GM21825 (cell line): ENCODE measurements at regions not wholly inside any gene's neighbourhood (a gene's known extent, or its start where the extent isn't known, plus 50 kb on each side); places are given as distances from the start of the nearest gene placed in this dataset.
"Not testable (repeated sequence)": the region's sequence is repeated elsewhere in the genome, so short reads cannot be mapped to it uniquely, and the experiment has no call there.

Source experiments
- ATAC-seq: cut with Tn5 transposase; IDR thresholded peaks from one replicate; pipeline ENCODE4 v1.9.1; 2021; ENCODE audit warnings: mild to moderate bottlenecking, moderate library complexity; ENCODE audit not compliant: unreplicated experiment

GRCh38 chr5:124554746-124555578 is 191.5 kb downstream of the ZNF608 start:
- ATAC-seq, result no peak

GRCh38 chr5:124553911-124554310 is 192.5 kb downstream of the ZNF608 start:
- no peak for ATAC-seq

GRCh38 chr5:124552526-124552925 is 193.9 kb downstream of the ZNF608 start:
- ATAC-seq, result no peak

GRCh38 chr5:124551939-124552279 is 194.5 kb downstream of the ZNF608 start:
- no peak for ATAC-seq

- ATAC-seq, result no peak
Observed at GRCh38 chr5:124550731-124551130, 195.7 kb downstream of the ZNF608 start.

GRCh38 chr5:124549891-124550436 is 196.5 kb downstream of the ZNF608 start:
- no peak for ATAC-seq

GRCh38 chr5:124546643-124547042 is 199.8 kb downstream of the ZNF608 start:
- ATAC-seq, result no peak

GRCh38 chr5:124544366-124545055 is 201.9 kb downstream of the ZNF608 start:
- ATAC-seq, result peak; percentile 91

- no peak for ATAC-seq
Observed at GRCh38 chr5:124538931-124539330, 207.5 kb downstream of the ZNF608 start.

- ATAC-seq, result no peak
Observed at GRCh38 chr5:124538191-124538590, 208.2 kb downstream of the ZNF608 start.

- ATAC-seq, result no peak
Observed at GRCh38 chr5:124537522-124537921, 208.9 kb downstream of the ZNF608 start.

GRCh38 chr5:124537107-124537506 is 209.3 kb downstream of the ZNF608 start:
- ATAC-seq, result no peak

- ATAC-seq, result no peak
Observed at GRCh38 chr5:124536333-124536732, 210.1 kb downstream of the ZNF608 start.

GRCh38 chr5:124530916-124531315 is 215.5 kb downstream of the ZNF608 start:
- ATAC-seq, result no peak

- peak; percentile 49 for ATAC-seq
Observed at GRCh38 chr5:124528838-124529237, 217.6 kb downstream of the ZNF608 start.

GRCh38 chr5:124527220-124527991 is 219.0 kb downstream of the ZNF608 start:
- ATAC-seq, result no peak

- not testable (repeated sequence) for ATAC-seq
Observed at GRCh38 chr5:124526079-124526478, 220.4 kb downstream of the ZNF608 start.

GRCh38 chr5:124524552-124525232 is 221.7 kb downstream of the ZNF608 start:
- peak; percentile 94 for ATAC-seq

GRCh38 chr5:124523897-124524296 is 222.5 kb downstream of the ZNF608 start:
- ATAC-seq, result no peak

- ATAC-seq, result no peak
Observed at GRCh38 chr5:124522992-124523391, 223.4 kb downstream of the ZNF608 start.
